Stimulated activated CD8-positive, alpha-beta memory T cell treated with anti-CD3 and anti-CD28 coated beads, Interleukin-4, amount 100 ng/mL, for 4 hours (primary cell): ENCODE measurements at regions not wholly inside any gene's neighbourhood (a gene's known extent, or its start where the extent isn't known, plus 50 kb on each side); places are given as distances from the start of the nearest gene placed in this dataset.

Experiments
- DNase-seq, 2 donors: peaks; one replicate each; pipeline ENCODE4 v3.0.0-alpha.2; 2020; ENCODE audit warnings: low read depth in 2 of 2, low spot score in 1 of 2

DNA sequence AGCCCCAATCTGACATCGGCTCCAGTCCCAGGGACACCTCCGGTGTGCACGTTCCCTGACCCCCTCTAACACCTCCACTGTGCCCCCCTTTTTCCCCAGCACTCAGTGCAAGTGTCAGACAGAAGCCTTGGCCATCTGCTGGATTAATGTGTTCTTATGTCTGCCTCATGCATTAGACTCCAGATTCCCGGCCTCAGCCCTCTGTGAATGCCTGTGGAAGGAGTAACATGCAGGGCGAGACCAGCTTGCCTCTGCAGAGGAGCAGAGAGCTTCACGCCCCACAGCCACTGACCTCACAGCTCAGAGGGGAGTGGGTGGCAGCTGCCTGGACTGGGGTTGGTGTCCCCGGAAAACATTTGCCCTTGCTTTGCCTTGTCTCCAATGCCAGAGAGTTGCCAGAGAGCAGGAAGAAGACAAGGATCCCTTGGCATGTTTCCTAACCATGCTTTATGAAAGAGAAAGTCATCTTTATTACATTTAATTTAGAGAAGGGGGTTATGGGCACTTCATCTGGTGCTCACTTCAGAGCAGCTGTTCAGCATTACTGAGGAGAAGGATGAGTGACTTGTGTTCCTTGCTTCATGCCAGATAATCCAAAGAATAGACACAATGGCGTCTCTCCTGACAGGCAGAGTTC, 91.6 kb upstream of the CXCL12 start:
- no peak for DNase-seq

DNA sequence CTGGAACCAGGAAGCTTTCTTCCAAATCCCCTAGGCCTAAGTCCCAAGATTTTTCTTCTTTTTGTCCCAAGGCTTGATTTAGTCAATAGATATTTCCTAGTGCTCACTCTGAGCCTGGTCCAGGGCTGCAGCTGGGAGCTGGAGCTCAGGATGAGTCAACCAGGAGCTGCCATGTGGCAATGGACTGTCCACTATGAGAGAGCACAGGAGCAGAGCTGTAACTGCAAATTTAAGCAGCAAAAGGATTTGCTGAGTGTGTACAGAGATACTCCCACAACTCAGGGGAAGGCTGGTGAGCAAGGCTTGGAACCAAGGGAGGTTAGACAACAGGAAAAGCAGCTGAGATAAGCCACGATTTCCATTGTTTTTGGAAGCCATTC, 92.1 kb upstream of the CXCL12 start:
- DNase-seq, result no peak

- no peak for DNase-seq
These were observed 93.1 kb upstream of the CXCL12 start for GRCh38 chr10:44478040-44478439.

DNA sequence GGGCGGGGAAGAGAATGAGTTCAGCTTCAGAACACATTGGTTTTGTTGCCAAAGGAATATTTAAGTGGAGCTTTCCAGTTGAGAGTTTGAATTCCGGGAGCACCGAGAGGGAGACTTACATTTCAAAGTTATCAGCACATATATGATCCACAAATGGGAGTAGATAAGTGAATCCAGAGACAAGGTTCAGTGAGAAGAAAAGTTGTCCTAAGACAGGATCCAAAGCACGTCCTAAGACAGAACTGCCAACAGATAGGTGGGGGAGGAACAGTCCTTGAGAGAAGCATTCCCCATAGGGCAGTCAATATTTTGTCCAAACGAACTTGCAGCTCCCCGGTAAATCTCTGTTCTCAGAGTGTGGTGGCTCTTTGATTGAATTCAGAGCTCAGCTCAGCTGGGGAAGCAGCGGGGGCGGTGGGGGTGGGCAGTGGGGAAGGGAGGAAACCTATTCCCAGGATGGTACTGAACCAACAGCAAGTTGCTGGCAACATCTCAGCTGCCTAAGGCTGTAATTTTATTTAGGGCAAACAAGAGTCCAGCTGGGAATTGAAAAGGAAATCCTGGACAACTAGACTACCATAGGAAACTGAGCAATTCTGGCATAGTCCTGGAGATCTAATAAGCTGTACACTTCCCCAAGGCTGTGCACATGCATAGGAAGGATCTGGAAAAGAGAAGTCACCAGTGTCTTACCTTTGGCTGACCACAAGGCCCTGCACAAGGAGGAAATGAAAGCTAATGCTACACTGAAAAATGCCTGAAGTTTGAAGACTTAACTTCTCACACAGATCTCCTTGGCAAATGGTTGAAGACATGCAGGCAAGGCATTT, 94.2 kb upstream of the CXCL12 start:
- no peak for DNase-seq

DNA sequence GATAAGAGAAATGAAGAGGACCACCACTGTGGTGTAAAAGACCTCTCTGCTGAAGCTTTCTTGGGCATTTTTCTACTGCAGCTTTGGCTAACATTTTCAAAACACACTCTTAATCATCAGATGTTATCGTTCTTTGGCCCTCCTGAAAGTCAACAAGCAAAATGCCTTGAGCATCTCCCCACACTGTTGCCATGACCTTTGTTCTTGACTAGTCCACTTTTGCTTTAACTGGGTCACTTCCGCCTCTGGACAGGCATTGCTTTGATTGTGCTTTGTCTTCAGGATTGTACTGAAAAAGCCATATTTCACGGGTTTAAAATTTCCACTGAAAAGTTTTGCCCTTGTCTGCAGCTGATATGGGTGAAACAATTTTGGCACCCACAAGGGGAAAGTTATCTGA, 107.8 kb upstream of the CXCL12 start:
- no peak for DNase-seq

GRCh38 chr10:44498222-44498621, 113.3 kb upstream of the CXCL12 start:
- no peak for DNase-seq

GRCh38 chr10:44500451-44500850, 115.6 kb upstream of the CXCL12 start:
- DNase-seq, result no peak

- no peak for DNase-seq
These were observed 121.5 kb upstream of the CXCL12 start for GRCh38 chr10:44506386-44506785.

GRCh38 chr10:44510379-44511115, 125.7 kb upstream of the CXCL12 start:
- no peak for DNase-seq

- DNase-seq, result no peak
These were observed 126.3 kb upstream of the CXCL12 start for GRCh38 chr10:44511166-44511565.

GRCh38 chr10:44511601-44512000, 126.7 kb upstream of the CXCL12 start:
- no peak for DNase-seq

DNA sequence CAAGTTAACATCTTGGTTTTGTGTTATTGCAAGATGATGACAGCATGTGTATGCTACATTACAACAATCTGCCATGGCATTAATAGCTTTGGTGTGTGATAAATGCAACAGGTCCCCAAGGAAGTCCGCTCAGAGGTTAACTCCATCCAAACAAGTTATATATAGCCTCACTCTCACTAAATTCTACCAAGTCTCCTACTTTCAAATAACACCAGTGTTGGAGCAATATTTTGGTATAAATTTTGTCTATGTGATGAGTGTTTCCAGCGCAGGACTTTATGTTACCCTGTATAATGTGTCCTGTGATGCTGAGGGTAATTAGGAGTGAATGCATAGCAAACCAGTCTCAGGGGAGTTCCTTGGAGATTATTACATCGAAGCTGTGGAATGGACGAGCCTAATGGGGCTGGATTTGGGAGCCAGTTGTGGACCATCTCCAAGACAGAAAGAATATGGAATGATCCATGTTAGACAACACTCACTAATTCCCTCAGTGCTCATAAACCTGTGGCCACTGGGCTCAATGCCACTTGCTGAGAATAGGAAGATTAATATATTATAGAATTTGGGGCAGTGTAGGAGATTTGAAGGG, 127.6 kb upstream of the CXCL12 start:
- no peak for DNase-seq

DNA sequence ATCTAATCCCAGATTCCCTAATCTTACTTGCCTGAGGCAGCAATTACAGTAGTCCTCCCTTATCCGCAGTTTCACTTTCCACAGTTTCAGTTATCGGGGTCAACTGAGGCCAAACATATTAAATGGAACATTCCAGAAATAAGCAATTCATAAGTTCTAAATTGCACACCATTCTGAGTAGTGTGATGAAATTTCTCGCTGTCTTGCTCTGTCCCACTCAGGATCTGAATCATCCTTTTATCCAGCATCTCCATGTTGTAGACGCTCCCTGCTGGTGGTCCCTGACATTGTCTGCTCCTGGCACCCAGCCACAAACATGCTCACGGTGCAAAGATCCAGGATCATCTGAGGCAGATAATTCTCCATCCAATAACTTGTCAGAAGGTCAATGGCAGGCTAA, 128.7 kb upstream of the CXCL12 start:
- DNase-seq, result no peak

DNA sequence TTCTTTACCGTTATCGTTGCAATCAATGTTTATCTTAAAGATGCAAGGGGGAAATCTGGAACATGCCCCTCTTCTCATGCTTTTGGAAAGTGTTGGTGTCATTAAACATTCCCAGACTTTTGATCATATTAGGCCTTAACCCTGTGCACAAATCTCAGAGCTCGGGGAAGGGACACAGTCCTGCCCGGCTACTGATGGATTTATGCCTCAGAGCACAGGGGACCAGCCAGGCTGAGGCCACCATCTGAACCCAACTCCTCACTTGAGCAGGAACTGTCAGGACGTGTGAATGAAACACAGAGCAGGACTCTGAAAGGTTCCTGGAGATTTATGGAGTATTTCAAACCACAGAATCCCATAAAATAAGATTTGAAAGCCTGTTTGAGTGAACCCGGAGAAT, 132.0 kb upstream of the CXCL12 start:
- DNase-seq, result no peak

- DNase-seq, result no peak
These were observed 132.7 kb upstream of the CXCL12 start for GRCh38 chr10:44517635-44518034.

- no peak for DNase-seq
These were observed 134.5 kb upstream of the CXCL12 start for GRCh38 chr10:44519361-44519760.

DNA sequence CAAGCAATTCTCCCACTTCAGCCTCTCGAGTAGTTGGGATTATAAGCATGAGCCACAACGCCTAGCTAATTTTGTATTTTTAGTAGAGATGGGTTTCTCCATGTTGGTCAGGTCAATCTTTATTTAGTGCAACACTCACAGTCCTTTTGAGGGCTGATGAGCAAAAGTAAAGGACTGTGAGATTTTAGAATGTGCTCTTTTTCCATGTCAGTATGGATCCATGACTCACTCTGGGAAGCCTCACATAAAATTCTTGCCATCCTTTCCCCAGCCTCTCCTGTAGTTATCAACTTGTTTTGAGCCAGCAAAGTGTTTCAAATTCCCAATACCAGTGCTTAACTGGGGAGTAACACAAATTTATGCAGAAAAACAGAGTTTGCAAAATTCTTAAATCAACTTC, 135.8 kb upstream of the CXCL12 start:
- DNase-seq, result no peak

GRCh38 chr10:44539178-44539577, 154.3 kb upstream of the CXCL12 start:
- no peak for DNase-seq

DNA sequence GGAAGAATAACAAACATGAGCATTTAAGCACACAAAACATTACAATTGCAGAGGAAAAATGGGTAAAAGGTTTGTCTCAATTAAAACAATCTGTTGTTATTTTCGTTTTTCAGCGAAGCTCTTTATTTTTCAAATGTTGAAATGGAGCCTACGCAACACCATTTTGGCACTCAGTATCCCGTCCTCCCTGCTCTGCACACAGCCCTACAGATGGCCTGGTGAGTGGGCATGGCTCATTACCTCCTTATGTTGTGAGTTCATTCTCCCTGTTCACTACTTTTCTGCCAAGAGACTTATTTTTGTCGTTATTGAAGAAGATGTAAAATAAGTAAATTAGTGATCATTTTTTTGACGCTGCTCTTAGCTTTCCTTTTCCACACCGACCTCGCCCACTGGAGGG, 167.8 kb upstream of the CXCL12 start:
- DNase-seq, result no peak

DNA sequence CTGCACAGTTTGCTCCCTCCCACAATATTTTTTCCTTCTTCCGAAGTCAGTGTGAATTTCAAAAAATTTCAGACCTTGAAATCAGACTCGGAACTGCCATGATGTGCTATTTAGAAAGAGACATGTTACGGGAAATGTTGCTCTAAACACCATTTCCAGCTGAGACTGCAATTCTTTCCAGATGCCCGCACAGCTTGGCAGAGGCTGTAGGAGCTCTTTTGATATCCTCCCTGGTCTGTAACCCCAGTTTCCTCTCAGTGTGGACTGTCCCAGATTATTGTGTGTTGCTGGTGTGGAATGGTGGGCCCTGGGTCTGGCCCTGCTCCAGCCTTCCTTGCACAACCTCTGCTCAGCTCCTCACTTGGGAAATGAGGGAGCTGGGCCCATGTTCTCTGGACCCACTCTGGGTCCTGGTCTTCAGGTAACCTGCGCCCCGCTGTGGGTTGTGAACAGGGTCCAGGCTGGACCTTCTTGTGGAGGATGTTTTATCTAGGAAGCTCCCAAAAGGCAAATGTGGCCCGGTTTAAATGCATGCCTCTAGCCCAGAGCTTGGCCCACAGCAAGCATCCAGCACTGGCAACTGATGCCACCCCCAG, 172.8 kb upstream of the CXCL12 start:
- no peak for DNase-seq

- no peak for DNase-seq
These were observed 173.6 kb upstream of the CXCL12 start for GRCh38 chr10:44558521-44558920.
